ENCODE measurements at regions not wholly inside any gene's neighbourhood (a gene's known extent, or its start where the extent isn't known, plus 50 kb on each side); places are given as distances from the start of the nearest gene placed in this dataset.

DNA sequence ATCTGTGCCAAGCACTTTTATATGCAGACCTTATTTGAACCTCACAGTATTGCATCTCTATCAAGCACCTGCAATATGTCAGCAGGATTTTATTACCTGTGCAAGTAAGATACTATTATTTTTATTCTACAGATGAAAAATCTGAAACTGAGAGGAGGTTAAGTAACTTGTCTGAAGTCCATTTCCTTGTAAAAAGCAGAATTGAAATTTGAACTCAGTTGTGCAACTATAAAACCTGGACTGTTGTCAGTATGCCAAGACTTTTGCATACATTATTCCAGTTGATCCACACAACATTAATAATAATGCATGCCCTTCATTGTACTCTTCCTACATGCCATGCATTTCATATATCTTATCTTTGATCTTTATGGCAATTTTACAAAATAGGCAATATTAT, 82.2 kb upstream of the BRINP1 start:
- Mint-ChIP-seq H3K4me3 (no peak overlapping the region), H3K36me3 (ENCODE audit: low read depth) (no peaks in the 10 kb centered on the region), H3K9me3 (peaks cover 4% of the 10 kb centered on the region), H3K4me1 (ENCODE audit: low read depth) (no peaks in the 10 kb centered on the region), H3K27ac (no peak overlapping the region), H3K27me3 (peaks cover 2% of the 10 kb centered on the region)
- CTCF ChIA-PET: no interaction called here
- intact Hi-C loops (cut with micrococcal nuclease): no loop called here
- TF ChIP-seq CTCF (IDR thresholded peaks at IDR 0.05): no peak
- POLR2A ChIA-PET: no interaction called here
- ATAC-seq: no peak
- no peak for DNase-seq

- POLR2A ChIA-PET: no interaction called here
These were observed 73.9 kb upstream of the BRINP1 start for GRCh38 chr9:119443179-119443578.

GRCh38 chr9:119441832-119442231, 72.6 kb upstream of the BRINP1 start:
- Mint-ChIP-seq H3K36me3 (ENCODE audit: low read depth) (no peaks in the 10 kb centered on the region), H3K9me3 (no peaks in the 10 kb centered on the region), H3K27me3 (no peaks in the 10 kb centered on the region), H3K4me3 (no peak overlapping the region), H3K4me1 (ENCODE audit: low read depth) (no peaks in the 10 kb centered on the region), H3K27ac (no peak overlapping the region)
- no peak for TF ChIP-seq CTCF (IDR thresholded peaks at IDR 0.05)
- ATAC-seq: no peak
- DNase-seq: no peak
- POLR2A ChIA-PET: no interaction called here
- intact Hi-C loops (cut with micrococcal nuclease): no loop called here
- CTCF ChIA-PET: no interaction called here

More at GRCh38 chr9:119443179-119443578, 73.9 kb upstream of the BRINP1 start:
- ATAC-seq (no peak), DNase-seq (no peak)
- Mint-ChIP-seq H3K4me3 (no peak overlapping the region), H3K4me1 (ENCODE audit: low read depth) (no peaks in the 10 kb centered on the region), H3K27ac (no peak overlapping the region), H3K27me3 (no peaks in the 10 kb centered on the region), H3K9me3 (no peaks in the 10 kb centered on the region), H3K36me3 (ENCODE audit: low read depth) (no peaks in the 10 kb centered on the region)
- CTCF ChIA-PET: no interaction called here
- intact Hi-C loops (cut with micrococcal nuclease): no loop called here
- TF ChIP-seq CTCF (IDR thresholded peaks at IDR 0.05): no peak

DNA sequence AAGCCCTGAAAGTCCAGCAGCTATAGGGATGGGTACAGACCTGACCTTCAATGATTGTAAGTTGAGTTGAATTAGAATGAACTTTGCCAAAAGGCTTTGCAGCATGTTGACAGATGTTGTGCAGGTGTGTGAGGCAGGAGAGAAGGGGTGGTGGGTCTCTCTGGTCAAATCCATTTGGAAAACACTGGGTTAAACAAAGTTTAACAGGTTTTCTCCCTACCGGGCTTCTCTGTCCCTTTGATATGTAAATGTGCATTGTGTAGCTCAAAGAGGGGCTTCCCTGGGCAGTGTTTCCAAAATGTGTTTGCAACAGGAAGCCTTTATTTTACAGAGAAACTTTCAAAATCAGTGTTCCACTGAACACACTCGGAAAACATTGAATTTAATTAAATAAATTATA, 72.1 kb upstream of the BRINP1 start:
- no peak for DNase-seq
- no peaks in the 10 kb centered on the region for H3K27me3 Mint-ChIP-seq
- no peak for TF ChIP-seq CTCF (IDR thresholded peaks at IDR 0.05)
- POLR2A ChIA-PET: no interaction called here
- H3K9me3 Mint-ChIP-seq: no peaks in the 10 kb centered on the region
- H3K36me3 Mint-ChIP-seq (ENCODE audit: low read depth): no peaks in the 10 kb centered on the region
- no peak overlapping the region for H3K4me3 Mint-ChIP-seq
- ATAC-seq: no peak
- intact Hi-C loops (cut with micrococcal nuclease): no loop called here
- no peak overlapping the region for H3K27ac Mint-ChIP-seq
- CTCF ChIA-PET: no interaction called here
- no peaks in the 10 kb centered on the region for H3K4me1 Mint-ChIP-seq (ENCODE audit: low read depth)

- CTCF ChIA-PET: no interaction called here
- POLR2A ChIA-PET: no interaction called here
- Mint-ChIP-seq H3K36me3 (ENCODE audit: low read depth) (no peaks in the 10 kb centered on the region), H3K27me3 (no peaks in the 10 kb centered on the region), H3K4me1 (ENCODE audit: low read depth) (no peaks in the 10 kb centered on the region), H3K9me3 (no peaks in the 10 kb centered on the region), H3K4me3 (no peak overlapping the region), H3K27ac (no peak overlapping the region)
- TF ChIP-seq CTCF (IDR thresholded peaks at IDR 0.05): no peak
- ATAC-seq (no peak), DNase-seq (no peak)
- intact Hi-C loops (cut with micrococcal nuclease): no loop called here
These were observed 67.0 kb upstream of the BRINP1 start for GRCh38 chr9:119436261-119436660.

All from activated CD8-positive, alpha-beta T cell treated with anti-CD3 and anti-CD28 coated beads for 36 hours (primary cell).